ENCODE measurements at regions not wholly inside any gene's neighbourhood (a gene's known extent, or its start where the extent isn't known, plus 50 kb on each side); places are given as distances from the start of the nearest gene placed in this dataset.

DNA sequence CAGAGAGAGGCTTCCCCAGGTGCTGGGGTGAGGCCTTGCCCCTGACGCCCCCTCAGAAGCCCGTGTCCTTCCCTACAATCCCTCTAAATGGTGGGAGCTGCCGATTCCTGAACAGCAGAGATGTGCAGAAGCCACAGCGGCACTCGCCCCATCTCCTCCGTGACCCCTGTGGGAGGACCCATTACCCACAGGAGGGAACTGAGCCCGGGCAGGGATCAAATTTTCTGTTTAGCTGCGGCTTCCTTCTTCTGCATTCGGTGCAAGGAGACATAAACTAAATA, 181.2 kb upstream of the RAB6C start:
- Histone ChIP-seq H3K9me3 (no peaks in the 10 kb centered on the region), H3K4me3 (replicated peaks in 1 of 3) (no peak overlapping the region), H3K27me3 (no peaks in the 10 kb centered on the region), H3K4me1 (peaks cover 0 to 10% of the 10 kb centered on the region in 2 donors), H3K27ac (no peak overlapping the region), H3K36me3 (no peaks in the 10 kb centered on the region)
- WGBS, 2 donors = 89 to 90% methylated on average over 9 of the region's 9 CpGs
- intact Hi-C loops (cut with DNase I) = no loop called here
- TF ChIP-seq POLR2A (IDR thresholded peaks at IDR 0.05) = no peak
- TF ChIP-seq, protein P1, sequence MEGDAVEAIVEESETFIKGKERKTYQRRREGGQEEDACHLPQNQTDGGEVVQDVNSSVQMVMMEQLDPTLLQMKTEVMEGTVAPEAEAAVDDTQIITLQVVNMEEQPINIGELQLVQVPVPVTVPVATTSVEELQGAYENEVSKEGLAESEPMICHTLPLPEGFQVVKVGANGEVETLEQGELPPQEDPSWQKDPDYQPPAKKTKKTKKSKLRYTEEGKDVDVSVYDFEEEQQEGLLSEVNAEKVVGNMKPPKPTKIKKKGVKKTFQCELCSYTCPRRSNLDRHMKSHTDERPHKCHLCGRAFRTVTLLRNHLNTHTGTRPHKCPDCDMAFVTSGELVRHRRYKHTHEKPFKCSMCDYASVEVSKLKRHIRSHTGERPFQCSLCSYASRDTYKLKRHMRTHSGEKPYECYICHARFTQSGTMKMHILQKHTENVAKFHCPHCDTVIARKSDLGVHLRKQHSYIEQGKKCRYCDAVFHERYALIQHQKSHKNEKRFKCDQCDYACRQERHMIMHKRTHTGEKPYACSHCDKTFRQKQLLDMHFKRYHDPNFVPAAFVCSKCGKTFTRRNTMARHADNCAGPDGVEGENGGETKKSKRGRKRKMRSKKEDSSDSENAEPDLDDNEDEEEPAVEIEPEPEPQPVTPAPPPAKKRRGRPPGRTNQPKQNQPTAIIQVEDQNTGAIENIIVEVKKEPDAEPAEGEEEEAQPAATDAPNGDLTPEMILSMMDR (IDR thresholded peaks at IDR 0.05) = no peak
- no peak for DNase-seq

- 90 to 93% methylated on average over 9 of the region's 9 CpGs for WGBS, 2 donors
- H3K9me3 ChIP-seq = no peaks in the 10 kb centered on the region
- H3K27ac ChIP-seq = no peak overlapping the region
- no peak overlapping the region for H3K4me3 ChIP-seq (replicated peaks in 1 of 3)
- intact Hi-C loops (cut with DNase I) = no loop called here
- no peaks in the 10 kb centered on the region for H3K36me3 ChIP-seq
- H3K4me1 ChIP-seq = peaks cover 0 to 6% of the 10 kb centered on the region in 2 donors
- no peak for DNase-seq
- TF ChIP-seq POLR2A (IDR thresholded peaks at IDR 0.05) = no peak
- TF ChIP-seq, protein P1 (IDR thresholded peaks at IDR 0.05) = no peak
- no peaks in the 10 kb centered on the region for H3K27me3 ChIP-seq
These were observed 180.8 kb upstream of the RAB6C start for GRCh38 chr2:129798626-129799025.

- no peaks in the 10 kb centered on the region for H3K27me3 ChIP-seq
- H3K9me3 ChIP-seq = no peaks in the 10 kb centered on the region
- intact Hi-C loops (cut with DNase I) = no loop called here
- no peak overlapping the region for H3K27ac ChIP-seq
- DNase-seq = no peak
- H3K4me3 ChIP-seq (replicated peaks in 1 of 3) = no peak overlapping the region
- 93% methylated on average over 11 to 18 of the region's 18 CpGs for WGBS, 2 donors
- TF ChIP-seq, protein P1 (IDR thresholded peaks at IDR 0.05) = no peak
- TF ChIP-seq POLR2A (IDR thresholded peaks at IDR 0.05) = no peak
- H3K4me1 ChIP-seq = no peaks in the 10 kb centered on the region
- no peaks in the 10 kb centered on the region for H3K36me3 ChIP-seq
These were observed 180.2 kb upstream of the RAB6C start for GRCh38 chr2:129799036-129799958.

- 93 to 94% methylated on average over 5 of the region's 5 CpGs for WGBS, 2 donors
- no peak for DNase-seq
- Histone ChIP-seq H3K4me1 (no peaks in the 10 kb centered on the region), H3K27me3 (no peaks in the 10 kb centered on the region), H3K27ac (no peak overlapping the region), H3K9me3 (no peaks in the 10 kb centered on the region), H3K4me3 (replicated peaks in 1 of 3) (no peak overlapping the region), H3K36me3 (no peaks in the 10 kb centered on the region)
- no peak for TF ChIP-seq POLR2A (IDR thresholded peaks at IDR 0.05)
- TF ChIP-seq, protein P1 (IDR thresholded peaks at IDR 0.05) = no peak
- intact Hi-C loops (cut with DNase I) = no loop called here
These were observed 179.2 kb upstream of the RAB6C start for GRCh38 chr2:129800285-129800684.

DNA sequence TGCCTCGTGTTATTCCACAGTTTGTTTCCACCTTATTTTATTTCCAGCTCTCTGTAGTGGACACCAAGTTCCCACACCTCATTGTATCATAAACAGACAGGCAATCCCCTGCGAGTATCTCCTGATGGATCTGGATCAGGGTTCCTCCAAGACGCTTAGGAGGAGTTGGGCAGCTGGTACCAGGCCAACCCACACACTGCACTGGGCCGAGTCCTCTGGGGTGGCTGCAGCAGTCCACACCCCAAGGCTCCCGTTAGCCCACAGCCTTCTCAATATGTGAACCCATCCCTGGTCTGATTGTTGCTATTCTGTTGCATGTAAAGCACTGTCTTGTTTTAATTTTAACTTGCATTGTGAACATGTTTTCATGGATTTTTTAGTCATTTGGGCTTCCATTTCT, 178.8 kb upstream of the RAB6C start:
- no peaks in the 10 kb centered on the region for H3K9me3 ChIP-seq
- H3K4me3 ChIP-seq (replicated peaks in 1 of 3) = no peak overlapping the region
- H3K4me1 ChIP-seq = no peaks in the 10 kb centered on the region
- DNase-seq = no peak
- intact Hi-C loops (cut with DNase I) = no loop called here
- H3K27ac ChIP-seq = no peak overlapping the region
- WGBS, 2 donors = 73 to 83% methylated on average over 5 of the region's 5 CpGs
- H3K36me3 ChIP-seq = no peaks in the 10 kb centered on the region
- TF ChIP-seq, protein P1 (IDR thresholded peaks at IDR 0.05) = no peak
- TF ChIP-seq POLR2A (IDR thresholded peaks at IDR 0.05) = no peak
- H3K27me3 ChIP-seq = no peaks in the 10 kb centered on the region

Data from thyroid gland (tissue), 4 donors.